HEK293 (cell line): ENCODE measurements at regions not wholly inside any gene's neighbourhood (a gene's known extent, or its start where the extent isn't known, plus 50 kb on each side); places are given as distances from the start of the nearest gene placed in this dataset.
"Not testable (repeated sequence)": the region's sequence is repeated elsewhere in the genome, so short reads cannot be mapped to it uniquely, and the experiment has no call there.

Source experiments
- CTCF ChIA-PET: fragments of 350-600 bp; formaldehyde crosslinking; extraction: SDS; loops from one replicate; lab custom pipeline; 2021; ENCODE audit warnings: antibody characterized with exemption; lab: Yijun Ruan, JAX
- POLR2A ChIA-PET: fragments of 300-600 bp; formaldehyde crosslinking; extraction: SDS; loops from one replicate; lab custom pipeline; 2020; ENCODE audit warnings: antibody characterized with exemption, inconsistent platforms; lab: Yijun Ruan, JAX
- H3K27ac ChIP-seq: fragments of 200-500 bp; sonication (Bioruptor generic); 2 replicates; pipeline ENCODE4 v1.5.1; 2014; ENCODE audit warnings: low read depth, low read length, control low read depth, inconsistent platforms; ENCODE audit errors: extremely low read depth
- H3K36me3 ChIP-seq, 2 experiments: fragments of 200-500 bp in 1 of 2; sonication (Bioruptor generic) in 1 of 2; 1 replicate in 1 of 2; 2 replicates in 1 of 2; pipeline ENCODE4 v1.5.1; 2014 to 2017; ENCODE audit warnings: inconsistent platforms in 2 of 2, low read length in 2 of 2; ENCODE audit not compliant: control insufficient read depth in 2 of 2, insufficient read depth in 1 of 2
- H3K4me1 ChIP-seq: fragments of 200-500 bp; sonication (Bioruptor generic); 2 replicates; pipeline ENCODE4 v1.5.1; 2014; ENCODE audit warnings: mild to moderate bottlenecking, low read length, inconsistent platforms; ENCODE audit not compliant: control insufficient read depth, insufficient read depth
- H3K4me3 ChIP-seq: 2 replicates; pipeline ENCODE4 v1.5.1; 2011; ENCODE audit warnings: low read depth, mild to moderate bottlenecking, control low read depth, low read length, moderate library complexity
- H3K9me3 ChIP-seq: fragments of 200-500 bp; sonication (Bioruptor generic); 2 replicates; pipeline ENCODE4 v1.5.1; 2014; ENCODE audit warnings: low read depth, low read length, inconsistent platforms; ENCODE audit not compliant: control insufficient read depth, insufficient read depth
- FEZF1 ChIP-seq: fragments of 450-650 bp; formaldehyde crosslinking; IDR thresholded peaks from 2 replicates; pipeline ENCODE4 v1.5.1; 2016; ENCODE audit warnings: missing biosample characterization, missing genetic modification characterization
- HOXD13 ChIP-seq: sonication (generic); formaldehyde crosslinking; IDR thresholded peaks from 2 replicates; pipeline ENCODE4 v1.8.0; 2022; ENCODE audit warnings: missing genetic modification reagents, borderline replicate concordance
- ZBTB21 ChIP-seq: fragments of 450-650 bp; formaldehyde crosslinking; IDR thresholded peaks from 2 replicates; pipeline ENCODE4 v1.5.1; 2017; ENCODE audit warnings: missing biosample characterization, missing genetic modification characterization
- ZBTB26 ChIP-seq: fragments of 450-650 bp; formaldehyde crosslinking; optimal IDR thresholded peaks from 2 replicates; pipeline ENCODE3; 2016; ENCODE audit warnings: missing biosample characterization, mild to moderate bottlenecking, missing genetic modification characterization
- ZBTB49 ChIP-seq: fragments of 450-650 bp; formaldehyde crosslinking; IDR thresholded peaks from 2 replicates; pipeline ENCODE4 v1.5.1; 2016; ENCODE audit warnings: missing biosample characterization, missing genetic modification characterization, low read depth
- ZFP41 ChIP-seq: fragments of 450-650 bp; formaldehyde crosslinking; IDR thresholded peaks from 2 replicates; pipeline ENCODE4 v1.5.1; 2016; ENCODE audit warnings: missing biosample characterization, missing genetic modification characterization, borderline replicate concordance
- ZNF132 ChIP-seq: fragments of 450-650 bp; formaldehyde crosslinking; IDR thresholded peaks from 2 replicates; pipeline ENCODE4 v1.5.1; 2017; ENCODE audit warnings: missing biosample characterization, missing genetic modification characterization, borderline replicate concordance
- ZNF302 ChIP-seq: fragments of 450-650 bp; formaldehyde crosslinking; IDR thresholded peaks from 2 replicates; pipeline ENCODE4 v1.5.1; 2016; ENCODE audit warnings: missing biosample characterization, missing genetic modification characterization, low read depth
- ZNF341 ChIP-seq: fragments of 450-650 bp; formaldehyde crosslinking; IDR thresholded peaks from 2 replicates; pipeline ENCODE4; 2016; ENCODE audit warnings: low read depth, missing biosample characterization, missing genetic modification characterization
- ZNF398 ChIP-seq: fragments of 450-650 bp; formaldehyde crosslinking; IDR thresholded peaks from 2 replicates; pipeline ENCODE4 v1.5.1; 2017; ENCODE audit warnings: missing biosample characterization, missing genetic modification characterization
- ZNF510 ChIP-seq: fragments of 450-650 bp; formaldehyde crosslinking; IDR thresholded peaks from 2 replicates; pipeline ENCODE4 v1.5.1; 2018; ENCODE audit warnings: mild to moderate bottlenecking, missing genetic modification characterization, missing biosample characterization; ENCODE audit not compliant: insufficient replicate concordance
- ZNF513 ChIP-seq: fragments of 450-650 bp; IDR thresholded peaks from 2 replicates; pipeline ENCODE4 v1.5.1; 2018; ENCODE audit warnings: missing biosample characterization, missing genetic modification characterization
- ZNF518A ChIP-seq: fragments of 450-650 bp; formaldehyde crosslinking; conservative IDR thresholded peaks from 2 replicates; pipeline ENCODE4 v1.5.1; 2016; ENCODE audit warnings: low read depth, missing biosample characterization, missing genetic modification characterization
- ZNF561 ChIP-seq: fragments of 450-650 bp; IDR thresholded peaks from 2 replicates; pipeline ENCODE4 v1.5.1; 2018; ENCODE audit warnings: missing biosample characterization, missing genetic modification characterization, borderline replicate concordance
- ZNF664 ChIP-seq: fragments of 450-650 bp; formaldehyde crosslinking; IDR thresholded peaks from 2 replicates; pipeline ENCODE4 v1.5.1; 2016; ENCODE audit warnings: missing biosample characterization, missing genetic modification characterization
- ZNF704 ChIP-seq: fragments of 450-650 bp; formaldehyde crosslinking; IDR thresholded peaks from 2 replicates; pipeline ENCODE4 v1.5.1; 2016; ENCODE audit warnings: missing biosample characterization, missing genetic modification characterization
- ZNF830 ChIP-seq: fragments of 450-650 bp; IDR thresholded peaks from 2 replicates; pipeline ENCODE4 v1.5.0; 2018; ENCODE audit warnings: missing biosample characterization, missing genetic modification characterization, low read depth, mild to moderate bottlenecking, moderate library complexity

- H3K9me3 ChIP-seq, result no peaks in the 10 kb centered on the region
- POLR2A ChIA-PET, result no interaction called here
- CTCF ChIA-PET, result no interaction called here
- TF ChIP-seq ZNF510, result no peak
- no peak for TF ChIP-seq ZNF398 (tag by site-specific recombination)
- TF ChIP-seq ZBTB49 (tag by site-specific recombination), result no peak
- TF ChIP-seq ZNF132 (tag by site-specific recombination), result no peak
- TF ChIP-seq ZNF341 (tag by site-specific recombination), result no peak
- TF ChIP-seq ZNF513 (tag by site-specific recombination), result no peak
- no peak for TF ChIP-seq FEZF1 (tag by site-specific recombination)
- no peak for TF ChIP-seq ZNF302 (tag by site-specific recombination)
- no peak for TF ChIP-seq HOXD13 (CRISPR knock-in tag)
- no peak for TF ChIP-seq ZBTB26 (tag by site-specific recombination)
- TF ChIP-seq ZNF830 (tag by site-specific recombination), result no peak
- TF ChIP-seq ZNF664, result no peak
- TF ChIP-seq ZNF518A (tag by site-specific recombination), result no peak
- TF ChIP-seq ZNF561 (tag by site-specific recombination), result no peak
- TF ChIP-seq ZBTB21 (tag by site-specific recombination), result no peak
- TF ChIP-seq ZNF704 (tag by site-specific recombination), result no peak
- no peak for TF ChIP-seq ZFP41 (tag by site-specific recombination)
- H3K36me3 ChIP-seq, result no peaks in the 10 kb centered on the region
- H3K27ac ChIP-seq, result no peak overlapping the region
- H3K4me3 ChIP-seq, result no peak overlapping the region
- H3K4me1 ChIP-seq, result no peaks in the 10 kb centered on the region
Measured at GRCh38 chrX:83278988-83279387, 229.1 kb upstream of the POU3F4 start.

GRCh38 chrX:83286627-83287026 lies 221.5 kb upstream of the POU3F4 start:
- POLR2A ChIA-PET, H3K27ac ChIP-seq, H3K9me3 ChIP-seq, H3K4me3 ChIP-seq, CTCF ChIA-PET, H3K4me1 ChIP-seq, H3K36me3 ChIP-seq: not testable (repeated sequence)
